HG02759 (cell line): ENCODE measurements at regions not wholly inside any gene's neighbourhood (a gene's known extent, or its start where the extent isn't known, plus 50 kb on each side); places are given as distances from the start of the nearest gene placed in this dataset.
"Not testable (repeated sequence)": the region's sequence is repeated elsewhere in the genome, so short reads cannot be mapped to it uniquely, and the experiment has no call there.

Experiments
- ATAC-seq: cut with Tn5 transposase; IDR thresholded peaks from one replicate; pipeline ENCODE4 v1.9.1; 2021; ENCODE audit warnings: mild to moderate bottlenecking, moderate library complexity; ENCODE audit not compliant: unreplicated experiment

DNA sequence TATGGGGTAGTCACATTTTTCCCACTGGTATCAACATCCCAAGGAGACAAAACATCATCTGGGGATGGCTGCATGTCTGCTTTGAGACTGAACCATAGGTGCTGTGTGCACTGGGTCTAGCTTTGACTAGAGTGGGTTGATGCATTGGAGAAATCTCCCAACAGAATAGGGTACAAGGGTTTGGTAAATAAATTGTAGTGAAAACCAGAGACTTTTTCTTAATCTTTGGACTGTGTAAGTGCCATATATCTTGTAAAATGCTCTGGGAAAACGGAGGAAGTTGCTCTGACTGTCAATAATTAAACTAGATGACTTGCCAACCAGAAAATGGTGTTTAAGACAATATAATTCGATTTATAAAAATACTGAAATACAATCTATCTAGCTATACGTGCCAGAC is 1064.0 kb upstream of the SLIT2 start:
- ATAC-seq, result no peak

- ATAC-seq, result no peak
Observed at GRCh38 chr4:19187096-19187495, 1064.6 kb upstream of the SLIT2 start.

- ATAC-seq, result not testable (repeated sequence)
Observed at GRCh38 chr4:19181631-19182030, 1070.1 kb upstream of the SLIT2 start.

GRCh38 chr4:19178835-19179234 is 1072.9 kb upstream of the SLIT2 start:
- ATAC-seq, result no peak

GRCh38 chr4:19177616-19178015 is 1074.1 kb upstream of the SLIT2 start:
- no peak for ATAC-seq

- ATAC-seq, result no peak
Observed at GRCh38 chr4:19171832-19172231, 1079.9 kb upstream of the SLIT2 start.

- ATAC-seq, result no peak
Observed at GRCh38 chr4:19167311-19167710, 1084.4 kb upstream of the SLIT2 start.

DNA sequence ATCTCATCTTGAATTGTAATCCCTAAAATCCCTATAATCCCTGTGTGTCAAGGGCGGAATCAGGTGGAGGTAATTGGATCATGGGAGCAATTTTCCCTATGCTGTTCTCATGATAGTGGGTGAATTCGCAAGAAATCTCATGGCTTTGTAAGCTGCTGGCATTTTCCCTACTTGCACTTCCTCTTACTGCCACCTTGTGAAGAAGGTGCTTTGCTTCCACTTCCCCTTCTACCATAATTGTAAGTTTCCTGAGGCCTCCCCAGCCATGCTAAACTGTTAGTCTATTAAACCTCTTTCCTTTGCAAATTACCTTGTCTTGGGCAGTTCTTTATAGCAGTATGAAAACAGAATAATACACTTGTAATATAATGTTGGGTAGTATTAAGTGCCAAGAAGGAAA is 1087.4 kb upstream of the SLIT2 start:
- no peak for ATAC-seq

- no peak for ATAC-seq
Observed at GRCh38 chr4:19159874-19160273, 1091.8 kb upstream of the SLIT2 start.

- no peak for ATAC-seq
Observed at GRCh38 chr4:19158107-19158809, 1093.4 kb upstream of the SLIT2 start.

GRCh38 chr4:19156786-19157185 is 1094.9 kb upstream of the SLIT2 start:
- ATAC-seq, result no peak

DNA sequence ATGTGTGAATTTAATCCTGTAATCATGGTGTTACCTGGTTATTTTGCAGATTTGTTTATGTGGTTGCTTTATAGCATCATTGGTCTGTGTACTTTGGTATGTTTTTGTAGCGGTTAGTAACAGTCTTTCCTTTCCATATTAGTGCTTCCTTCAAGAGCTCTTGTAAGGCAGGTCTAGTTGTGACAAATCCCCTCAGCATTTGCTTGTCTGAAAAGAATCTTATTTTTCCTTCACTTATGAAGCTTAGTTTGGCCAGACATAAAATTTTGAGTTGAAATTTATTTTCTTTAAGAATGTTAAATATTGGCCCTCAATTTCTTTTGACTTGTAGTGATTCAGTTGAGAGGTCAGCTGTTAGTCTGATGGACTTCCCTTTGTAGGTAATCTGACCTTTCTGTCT is 1096.1 kb upstream of the SLIT2 start:
- no peak for ATAC-seq

GRCh38 chr4:19154267-19154666 is 1097.4 kb upstream of the SLIT2 start:
- ATAC-seq, result not testable (repeated sequence)

GRCh38 chr4:19152264-19152663 is 1099.4 kb upstream of the SLIT2 start:
- no peak for ATAC-seq

DNA sequence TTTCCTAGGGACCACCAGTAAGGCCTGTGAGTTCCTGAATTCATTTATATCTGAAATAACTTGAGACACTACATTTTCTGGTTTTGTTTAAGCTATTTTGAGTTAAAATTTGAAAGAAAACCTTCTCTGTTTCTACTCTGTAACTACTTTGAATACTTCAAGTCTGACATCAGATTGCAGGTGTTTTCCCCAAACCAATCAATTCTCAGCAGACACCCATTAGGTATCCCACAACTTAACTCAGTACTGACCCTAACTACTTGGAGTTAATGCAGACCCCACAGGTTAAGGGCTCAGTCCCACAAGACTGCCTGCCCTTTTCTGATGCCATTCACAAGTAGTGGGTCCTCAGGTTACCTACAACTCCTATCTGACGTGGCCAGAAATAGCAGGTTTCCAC is 1100.0 kb upstream of the SLIT2 start:
- no peak for ATAC-seq

DNA sequence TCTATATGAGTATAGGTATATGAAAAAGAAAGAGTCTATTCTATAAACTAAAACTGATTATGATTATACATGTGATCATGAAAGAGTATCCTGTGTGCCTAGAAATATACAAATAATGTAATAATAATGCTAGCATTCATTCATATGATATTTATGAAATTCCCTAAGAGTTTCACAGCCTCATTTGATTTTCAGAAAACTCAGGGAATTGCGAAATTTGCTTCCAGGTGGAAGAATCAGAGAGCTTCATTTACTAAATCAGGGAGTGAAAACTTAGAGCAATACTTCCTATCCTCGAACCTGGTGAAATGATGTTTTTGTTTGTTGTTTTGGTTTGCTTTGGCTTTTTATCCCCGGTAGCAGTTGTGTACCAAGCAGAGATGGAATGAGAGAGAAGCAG is 1105.7 kb upstream of the SLIT2 start:
- no peak for ATAC-seq

GRCh38 chr4:19135895-19136633 is 1114.5 kb upstream of the LCORL start:
- peak; percentile 56 for ATAC-seq

- ATAC-seq, result no peak
Observed at GRCh38 chr4:19134685-19135084, 1113.1 kb upstream of the LCORL start.

DNA sequence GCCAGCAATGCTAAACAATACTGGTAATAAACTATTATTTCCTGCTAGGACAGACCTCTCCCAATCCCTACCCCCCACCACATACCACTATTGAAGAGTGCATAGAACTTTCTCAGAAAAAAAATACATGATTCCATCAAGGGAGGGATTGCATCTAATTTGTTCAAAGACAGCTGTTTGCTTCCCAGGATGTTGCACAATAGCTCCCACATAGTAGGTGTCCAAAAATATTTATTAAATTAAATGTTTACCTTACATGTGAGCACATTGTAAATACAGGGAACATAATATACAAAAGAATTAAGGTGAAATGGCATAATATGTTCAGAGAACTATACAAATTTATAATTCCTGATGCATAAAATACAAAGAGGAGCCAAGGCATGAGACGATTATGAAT is 1111.8 kb upstream of the LCORL start:
- no peak for ATAC-seq

DNA sequence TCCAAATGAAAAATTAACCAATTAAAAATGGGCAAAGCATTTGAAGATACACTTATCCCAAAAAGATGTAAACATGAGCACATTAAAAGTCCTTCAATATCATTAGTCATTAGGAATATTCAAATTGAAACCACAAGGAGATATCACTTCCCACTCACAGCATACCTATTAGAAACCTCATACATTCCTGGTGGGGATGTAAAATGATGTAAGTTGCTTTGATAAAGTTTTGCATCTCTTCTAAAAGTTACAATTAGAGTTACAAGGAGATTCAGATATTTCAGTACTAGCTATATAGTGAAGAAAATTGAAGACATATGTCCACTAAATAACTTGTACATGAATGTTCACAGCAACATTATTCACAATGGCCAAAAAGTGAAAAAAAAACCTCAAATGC is 1109.3 kb upstream of the LCORL start:
- ATAC-seq, result no peak

DNA sequence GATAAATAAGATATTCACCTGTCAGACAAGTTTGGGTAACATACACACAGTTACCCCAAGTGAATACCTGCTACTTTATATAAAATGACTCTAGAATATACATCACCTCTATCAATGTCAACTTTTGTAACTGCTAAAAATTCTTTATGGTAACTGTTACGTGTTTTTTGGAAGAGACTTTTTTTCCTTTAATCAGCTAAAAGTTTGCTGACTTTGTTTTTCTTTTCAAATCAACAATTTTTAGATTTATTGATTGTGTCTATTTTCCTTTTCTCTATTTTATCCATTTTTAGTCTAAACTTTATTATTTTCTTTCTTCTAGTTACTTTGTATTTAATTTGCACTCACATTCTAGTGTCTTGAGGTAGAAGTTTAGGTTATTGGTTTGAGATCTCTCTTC is 1106.6 kb upstream of the LCORL start:
- ATAC-seq, result no peak

- no peak for ATAC-seq
Observed at GRCh38 chr4:19126903-19127302, 1105.3 kb upstream of the LCORL start.

DNA sequence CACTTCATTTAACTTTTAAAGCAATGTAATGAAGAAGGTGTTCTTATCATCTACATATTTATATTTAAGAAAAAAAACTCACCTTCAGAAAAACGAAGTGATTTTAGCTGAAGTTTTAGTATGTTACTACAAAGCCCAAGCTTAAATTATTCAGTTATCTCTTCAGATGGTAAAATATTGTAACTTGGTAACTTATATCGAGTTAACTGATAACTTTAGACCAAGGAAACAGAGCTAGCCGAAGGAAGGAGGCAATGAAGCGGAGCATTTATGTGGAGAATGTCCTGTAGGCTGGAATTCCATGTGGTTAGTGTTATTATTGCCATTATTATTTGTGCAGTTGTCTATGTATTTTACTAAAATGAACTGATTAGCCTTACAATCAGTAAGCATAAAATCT is 1102.1 kb upstream of the LCORL start:
- no peak for ATAC-seq
